ENCODE measurements at regions not wholly inside any gene's neighbourhood (a gene's known extent, or its start where the extent isn't known, plus 50 kb on each side); places are given as distances from the start of the nearest gene placed in this dataset.
"Not testable (repeated sequence)": the region's sequence is repeated elsewhere in the genome, so short reads cannot be mapped to it uniquely, and the experiment has no call there.

DNA sequence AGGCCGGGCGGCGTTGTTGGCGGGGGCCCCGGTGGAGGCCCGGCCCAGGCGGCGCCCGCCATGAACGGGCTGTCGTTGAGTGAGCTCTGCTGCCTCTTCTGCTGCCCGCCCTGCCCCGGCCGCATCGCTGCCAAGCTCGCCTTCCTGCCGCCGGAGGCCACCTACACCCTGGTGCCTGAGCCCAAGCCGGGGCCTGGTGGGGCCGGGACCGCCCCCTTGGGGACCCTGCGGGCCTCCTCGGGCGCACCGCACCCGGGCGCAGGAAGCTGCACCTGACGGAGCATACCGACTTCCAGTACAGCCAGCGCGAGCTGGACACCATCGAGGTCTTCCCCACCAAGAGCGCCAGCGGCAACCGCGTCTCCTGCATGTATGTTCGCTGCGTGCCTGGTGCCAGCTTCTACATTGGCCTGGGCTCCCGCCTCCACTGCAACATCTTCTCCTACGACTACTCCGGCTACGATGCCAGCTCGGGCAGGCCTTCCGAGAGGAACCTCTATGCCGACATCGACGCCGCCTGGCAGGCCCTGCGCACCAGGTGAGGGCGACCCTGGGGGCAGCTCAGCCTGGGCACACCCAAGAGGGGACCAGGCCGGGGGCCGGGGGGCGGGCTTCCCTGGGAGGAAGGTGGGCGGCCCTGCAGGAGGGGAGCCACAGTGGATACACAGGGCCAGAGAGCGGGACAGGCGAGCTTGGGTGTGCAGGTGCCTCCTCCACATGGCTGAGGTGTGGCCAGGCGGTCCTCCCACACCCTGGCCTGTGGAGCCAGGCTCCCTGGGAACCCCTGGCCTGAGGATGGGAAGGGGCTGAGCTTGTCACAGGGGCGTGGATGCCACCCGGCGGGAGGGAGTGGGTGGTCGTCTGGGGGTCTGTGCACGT lies 201.6 kb downstream of the USP22 start:
- DNase-seq (ENCODE audit: low read depth in 1 of 2, low spot score in 1 of 2) = not testable (repeated sequence)

DNA sequence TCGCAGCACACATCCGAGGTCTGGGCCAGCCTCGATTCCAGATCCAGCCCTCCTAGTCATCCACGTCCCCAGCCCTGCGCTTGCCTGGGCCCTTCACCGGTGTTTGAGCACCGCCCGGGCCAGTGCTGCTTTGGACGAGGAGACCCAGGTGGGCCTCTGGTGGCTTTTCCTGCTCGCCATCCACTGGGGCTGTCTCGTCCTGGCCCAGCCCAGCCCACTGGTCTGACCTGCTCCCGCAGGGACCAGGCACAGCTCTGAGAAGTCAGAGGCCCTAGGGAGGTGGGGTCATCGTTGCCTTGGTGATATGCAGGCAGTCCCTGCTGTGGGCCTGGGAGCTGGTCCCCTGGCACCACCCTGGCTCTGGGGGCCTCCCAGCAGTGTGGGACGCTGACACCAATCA lies 200.8 kb downstream of the USP22 start:
- DNase-seq (ENCODE audit: low read depth in 1 of 2, low spot score in 1 of 2) = not testable (repeated sequence)

DNA sequence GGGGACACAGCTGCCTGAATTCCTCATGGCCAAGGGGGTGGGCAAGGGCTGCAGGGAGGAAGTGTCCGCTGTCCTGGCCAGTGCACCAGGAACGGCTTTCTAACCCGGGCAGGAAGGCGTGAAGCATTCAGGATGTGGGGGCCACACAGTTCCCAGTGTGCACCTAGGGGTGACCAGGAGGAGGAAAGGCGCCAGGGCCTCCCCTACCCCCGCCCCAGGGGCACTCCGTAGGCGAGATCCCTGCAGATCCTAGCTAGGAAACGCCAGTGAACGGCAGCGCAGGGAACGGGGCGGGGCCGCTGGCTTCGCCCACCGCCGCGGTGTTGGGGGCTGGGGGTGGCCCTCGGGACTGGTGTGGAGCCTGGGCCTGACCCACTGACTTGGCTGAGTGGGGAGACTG lies 199.6 kb downstream of the USP22 start:
- DNase-seq (ENCODE audit: low read depth in 1 of 2, low spot score in 1 of 2) = not testable (repeated sequence)

DNA sequence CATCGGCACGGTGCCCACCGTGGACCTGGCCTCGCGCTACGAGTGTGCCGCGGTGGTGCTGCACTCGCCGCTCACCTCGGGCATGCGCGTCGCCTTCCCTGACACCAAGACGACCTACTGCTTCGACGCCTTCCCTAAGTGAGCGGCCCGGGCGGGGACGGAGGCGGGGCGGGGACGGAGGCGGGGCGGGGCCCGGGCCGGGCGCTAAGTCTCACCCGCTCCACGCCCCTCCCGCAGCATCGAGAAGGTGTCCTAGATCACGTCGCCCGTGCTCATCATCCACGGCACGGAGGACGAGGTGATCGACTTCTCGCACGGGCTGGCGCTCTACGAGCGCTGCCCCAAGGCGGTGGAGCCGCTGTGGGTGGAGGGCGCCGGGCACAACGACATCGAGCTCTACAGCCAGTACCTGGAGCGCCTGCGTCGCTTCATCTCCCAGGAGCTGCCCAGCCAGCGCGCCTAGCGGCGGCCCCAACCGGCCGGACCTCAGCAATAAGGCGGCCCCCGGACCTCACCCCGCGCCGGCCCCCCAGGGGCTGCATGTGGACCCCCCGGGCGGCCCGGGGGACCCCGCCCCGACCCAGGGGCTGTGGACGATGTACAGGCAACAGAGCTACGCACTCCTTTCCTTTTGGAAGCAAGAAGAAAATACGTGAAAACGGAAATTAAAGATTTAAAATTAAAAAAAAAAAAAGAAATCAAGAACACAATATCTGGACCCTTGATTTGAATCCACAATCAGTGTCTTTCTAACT lies 198.8 kb downstream of the USP22 start:
- DNase-seq (ENCODE audit: low read depth in 1 of 2, low spot score in 1 of 2) = peak in 1 of 2 donors; percentile 25

DNA sequence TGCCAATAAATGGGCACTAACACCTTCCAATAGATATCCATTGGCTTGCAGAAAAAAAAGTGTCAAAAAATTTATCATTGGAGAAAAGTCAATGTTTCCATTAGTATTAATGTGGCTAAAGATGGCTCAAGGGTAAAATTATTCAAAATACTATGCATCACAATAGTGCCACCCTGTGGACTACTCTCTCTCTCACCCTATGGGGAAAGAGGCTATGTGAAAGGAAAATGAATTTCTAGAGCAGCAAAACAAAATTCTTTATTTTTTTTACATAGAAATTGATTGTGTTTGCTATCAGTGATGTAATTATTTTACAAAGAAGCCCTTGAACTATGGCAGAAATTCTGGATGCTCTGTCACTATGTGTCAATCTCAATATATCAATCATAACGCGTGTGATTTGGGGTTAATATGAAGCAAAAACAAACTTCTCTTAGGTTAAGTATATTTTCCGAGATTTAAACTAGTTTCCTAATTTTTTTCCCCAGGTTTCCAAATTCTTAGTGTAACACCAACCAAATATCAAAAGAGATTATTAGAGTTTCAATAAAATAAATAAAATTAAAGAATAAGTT lies 193.9 kb downstream of the USP22 start:
- not testable (repeated sequence) for DNase-seq (ENCODE audit: low read depth in 1 of 2, low spot score in 1 of 2)

DNA sequence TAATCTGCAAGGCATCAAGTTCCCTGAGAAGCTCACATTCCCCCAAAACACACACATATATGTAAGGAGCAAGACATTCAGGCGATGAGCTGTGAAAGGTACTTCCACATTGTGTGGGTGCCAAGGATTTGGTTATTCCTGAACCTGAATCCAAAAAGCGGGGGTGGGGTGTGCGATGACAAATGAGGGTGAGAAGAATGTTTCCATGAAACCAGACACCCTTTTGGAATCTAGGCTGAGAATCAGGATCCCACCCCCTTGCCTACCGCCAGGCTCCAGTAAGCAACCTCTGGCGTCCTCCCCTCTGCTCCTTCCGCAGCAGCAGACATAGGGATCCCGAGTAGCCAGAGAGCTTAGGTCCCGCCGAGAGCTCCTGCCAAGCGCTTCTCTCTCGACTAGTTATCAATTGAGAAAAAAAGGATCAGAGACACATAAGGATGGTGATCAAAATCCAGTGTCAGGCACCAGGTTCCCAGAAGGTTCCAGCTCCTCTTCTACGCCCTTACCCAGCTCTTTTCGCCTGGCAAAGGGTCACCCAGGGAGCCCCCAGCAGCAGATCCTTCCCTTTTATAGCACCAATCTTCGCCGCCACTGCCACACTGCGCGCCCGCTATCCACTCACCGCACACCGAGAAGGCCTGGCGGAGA lies 191.1 kb downstream of the USP22 start:
- not testable (repeated sequence) for DNase-seq (ENCODE audit: low read depth in 1 of 2, low spot score in 1 of 2)

DNA sequence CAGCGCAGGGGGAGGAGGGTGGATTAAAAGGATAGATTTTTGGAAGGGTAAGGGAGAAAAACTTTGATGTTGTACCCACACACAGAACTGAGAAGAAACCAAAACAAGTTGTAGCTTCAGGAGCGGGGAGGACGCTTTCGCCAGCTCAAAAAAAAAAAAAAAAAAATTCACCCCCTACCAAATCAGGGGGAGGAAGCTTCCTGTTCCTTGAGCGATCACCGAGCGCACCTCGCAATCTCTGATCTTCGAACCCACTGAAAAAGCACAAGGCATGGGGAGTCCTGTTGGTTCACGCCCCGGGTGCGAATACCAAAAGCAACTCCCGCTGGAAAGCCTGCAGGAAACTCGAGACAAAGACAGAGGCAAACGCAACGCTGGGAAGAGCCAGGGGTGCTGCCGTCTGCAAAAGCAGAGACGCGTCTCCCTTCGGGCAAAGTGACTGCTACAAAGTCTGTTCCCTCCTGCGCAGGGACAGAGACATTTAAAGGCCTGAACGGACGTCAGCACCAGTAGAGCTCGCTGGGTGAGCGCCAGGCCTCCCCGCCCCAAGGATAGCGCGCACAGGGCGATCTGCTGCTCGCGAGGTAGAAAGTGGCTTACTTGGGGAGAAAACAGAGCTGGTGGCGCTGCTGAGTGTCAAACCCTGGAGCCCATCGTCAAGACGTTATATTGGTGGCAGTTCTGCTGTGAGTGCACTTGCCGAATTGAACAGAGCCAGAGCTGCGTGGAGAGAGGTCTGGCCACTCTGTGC lies 190.4 kb downstream of the USP22 start:
- DNase-seq (ENCODE audit: low read depth in 1 of 2, low spot score in 1 of 2) = no peak

DNA sequence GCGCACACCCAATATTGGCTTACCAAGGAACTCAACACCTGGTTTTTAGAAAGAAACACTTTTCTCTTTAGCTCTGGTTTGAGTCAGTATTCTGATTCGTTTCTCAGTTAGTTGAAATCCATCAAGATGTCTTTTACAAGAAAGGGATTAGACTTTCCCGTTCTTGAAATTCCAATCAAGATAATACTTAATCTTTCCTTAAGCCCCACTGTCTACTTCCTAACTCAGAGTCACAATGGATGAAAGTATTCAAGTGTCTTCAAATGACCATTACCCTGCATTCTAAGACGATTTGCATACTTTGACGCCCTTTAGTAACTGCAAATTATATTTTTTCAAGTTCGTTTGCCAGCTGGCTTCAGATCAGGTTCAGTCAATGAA lies 189.8 kb downstream of the USP22 start:
- DNase-seq (ENCODE audit: low read depth in 1 of 2, low spot score in 1 of 2) = no peak

DNA sequence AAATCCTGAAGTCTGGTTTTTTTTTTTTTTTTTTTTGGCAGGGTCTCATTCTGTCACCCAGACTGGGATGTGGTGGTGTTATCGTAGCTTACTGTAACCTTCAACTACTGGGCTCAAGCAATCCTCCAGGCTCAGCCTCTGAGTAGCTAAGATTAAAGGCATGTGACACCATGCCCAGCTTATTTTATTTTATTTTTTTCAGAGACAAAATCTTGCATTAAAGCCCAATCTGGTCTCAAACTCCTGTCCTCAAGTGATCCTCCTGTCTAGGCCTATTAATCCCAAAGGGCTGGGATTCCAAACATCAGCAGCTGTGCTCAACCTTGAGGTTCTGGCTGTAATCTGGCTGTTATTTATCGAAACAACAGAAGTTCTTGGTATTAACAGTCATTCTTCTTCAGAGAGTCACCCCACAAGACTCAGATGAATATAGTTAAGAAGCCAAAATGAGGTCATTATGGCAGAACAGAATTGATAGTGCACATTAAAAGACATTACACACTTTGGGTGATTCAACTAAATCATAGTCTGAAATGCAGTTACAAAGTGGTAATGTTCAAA lies 186.8 kb downstream of the USP22 start:
- not testable (repeated sequence) for DNase-seq (ENCODE audit: low read depth in 1 of 2, low spot score in 1 of 2)

DNA sequence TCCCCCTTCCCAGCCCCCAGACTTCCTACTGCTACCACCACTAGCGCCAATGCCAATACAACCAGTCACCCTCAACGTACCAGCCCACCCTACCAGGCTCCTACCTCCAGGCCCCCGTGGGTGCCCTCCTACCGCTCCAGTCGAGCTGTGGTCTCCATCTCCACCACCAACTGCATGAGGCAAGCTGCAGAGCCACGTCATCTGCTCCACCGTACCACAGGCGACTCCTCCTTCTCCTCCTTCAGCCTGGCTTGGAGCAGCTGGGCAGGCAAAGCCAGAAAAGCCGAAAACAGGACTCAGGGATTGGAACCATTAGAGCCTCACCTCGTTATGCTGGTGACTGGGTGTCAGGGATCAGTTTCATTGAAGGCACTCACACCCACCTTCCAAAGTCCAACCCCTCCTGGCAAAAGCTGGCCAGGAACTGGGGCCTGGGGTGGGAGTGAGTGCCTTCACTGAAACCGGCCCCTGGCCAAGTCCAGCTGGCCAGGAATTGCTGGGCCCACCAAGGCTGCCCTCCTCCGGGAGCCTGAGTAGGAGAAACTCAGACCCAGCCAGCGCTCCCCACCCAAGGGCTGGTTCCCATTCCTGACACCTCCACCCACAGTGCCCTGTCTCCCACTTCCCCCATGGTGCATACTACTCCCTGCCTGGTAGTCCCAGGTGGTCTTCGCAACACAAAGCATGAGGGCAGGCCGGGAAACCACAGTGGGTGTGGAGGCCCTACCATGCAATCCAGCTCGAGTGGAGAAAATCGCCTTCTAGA lies 176.2 kb downstream of the USP22 start:
- not testable (repeated sequence) for DNase-seq (ENCODE audit: low read depth in 1 of 2, low spot score in 1 of 2)

DNA sequence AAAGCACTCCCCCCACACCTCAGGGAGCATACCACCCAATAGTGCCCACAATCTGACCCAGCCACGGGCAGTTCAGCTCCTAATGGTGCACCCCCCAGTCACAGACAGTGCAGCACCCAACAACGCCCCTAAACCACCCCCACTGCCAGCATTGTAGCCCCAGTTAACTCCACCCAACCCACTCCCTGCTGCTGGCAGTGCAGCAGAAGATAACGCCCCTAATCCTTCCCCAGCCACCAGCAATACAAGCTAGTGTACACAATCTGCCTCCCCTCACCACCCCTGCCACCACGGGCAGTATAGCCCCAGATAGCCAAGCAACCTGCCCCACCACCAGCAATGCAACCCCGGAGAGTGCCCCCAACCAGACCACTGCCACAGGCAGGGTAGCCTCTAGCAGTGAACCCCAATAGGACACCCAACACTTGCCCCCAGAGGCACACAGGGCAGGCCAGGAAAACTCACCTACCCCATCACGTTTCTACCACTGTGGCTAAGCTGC lies 175.3 kb downstream of the USP22 start:
- DNase-seq (ENCODE audit: low read depth in 1 of 2, low spot score in 1 of 2) = not testable (repeated sequence)

DNA sequence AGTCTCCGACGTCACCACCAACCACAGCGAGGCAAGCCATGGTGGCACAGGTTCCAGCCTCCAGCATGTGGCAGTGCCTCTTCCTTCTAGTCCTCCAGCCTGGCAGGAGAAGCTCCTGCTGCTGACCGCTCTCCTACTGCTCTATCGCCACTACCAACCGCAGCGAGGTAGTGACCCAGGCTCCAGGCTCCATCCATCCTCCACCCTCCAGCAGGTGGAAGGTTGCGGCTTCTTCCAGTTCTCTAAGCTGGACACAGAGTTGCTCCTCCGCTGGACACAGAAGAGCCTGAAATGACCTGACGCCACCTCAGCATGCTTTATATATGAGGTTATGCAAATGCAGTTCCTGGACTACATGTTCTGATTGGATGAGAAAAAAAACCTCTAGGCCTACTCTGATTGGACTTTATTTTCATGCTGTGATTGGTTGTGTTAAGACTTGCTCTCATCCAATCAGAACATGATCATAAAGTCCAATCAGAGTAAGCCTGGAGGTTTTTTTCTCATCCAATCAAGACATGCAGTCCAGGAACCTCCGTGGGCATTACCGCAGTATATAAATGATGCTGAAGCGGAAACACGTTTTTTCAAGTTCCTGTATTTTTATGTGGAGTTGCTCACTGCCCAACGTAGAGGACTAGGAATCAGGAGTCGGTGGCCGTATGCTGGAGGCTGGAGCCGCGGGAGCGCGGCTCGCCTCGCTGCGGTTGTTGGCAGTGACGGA lies 174.7 kb downstream of the USP22 start:
- not testable (repeated sequence) for DNase-seq (ENCODE audit: low read depth in 1 of 2, low spot score in 1 of 2)

DNA sequence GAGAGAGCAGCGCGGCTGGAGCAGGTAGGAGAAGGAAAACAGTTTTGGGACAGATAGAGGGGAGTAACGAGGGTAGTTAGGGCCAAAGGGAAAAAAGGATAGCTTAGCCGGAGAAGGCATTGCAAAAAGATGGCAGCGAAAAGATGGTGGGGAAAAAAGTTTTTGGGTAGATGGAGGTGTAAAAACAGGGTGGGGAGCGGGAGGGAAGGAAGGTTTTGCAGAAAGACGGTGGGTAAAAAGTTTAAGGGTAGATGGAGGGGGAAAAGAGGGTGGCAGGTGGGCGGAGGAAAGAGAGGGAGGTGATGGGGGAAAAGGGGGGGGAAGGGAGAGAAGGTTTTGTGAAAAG lies 174.2 kb downstream of the USP22 start:
- not testable (repeated sequence) for DNase-seq (ENCODE audit: low read depth in 1 of 2, low spot score in 1 of 2)

DNA sequence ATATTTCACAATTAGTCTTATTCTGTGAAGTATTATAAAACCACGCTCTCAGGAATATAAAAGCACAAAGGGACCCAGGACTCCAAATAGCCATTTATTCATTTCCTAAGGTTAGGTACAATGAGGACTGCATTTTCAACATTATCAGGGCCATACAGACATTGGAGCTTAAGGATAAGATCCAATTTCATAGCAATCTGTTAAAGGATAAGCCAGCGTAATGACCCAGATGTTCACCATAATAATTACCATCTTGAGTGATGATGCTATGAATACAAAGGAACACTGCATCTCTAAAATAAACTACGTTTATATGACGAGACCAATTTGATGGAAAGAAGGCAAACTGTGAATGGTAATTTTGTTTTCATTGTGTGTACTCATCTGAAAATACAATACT lies 169.6 kb downstream of the USP22 start:
- DNase-seq (ENCODE audit: low read depth in 1 of 2, low spot score in 1 of 2) = not testable (repeated sequence)

DNA sequence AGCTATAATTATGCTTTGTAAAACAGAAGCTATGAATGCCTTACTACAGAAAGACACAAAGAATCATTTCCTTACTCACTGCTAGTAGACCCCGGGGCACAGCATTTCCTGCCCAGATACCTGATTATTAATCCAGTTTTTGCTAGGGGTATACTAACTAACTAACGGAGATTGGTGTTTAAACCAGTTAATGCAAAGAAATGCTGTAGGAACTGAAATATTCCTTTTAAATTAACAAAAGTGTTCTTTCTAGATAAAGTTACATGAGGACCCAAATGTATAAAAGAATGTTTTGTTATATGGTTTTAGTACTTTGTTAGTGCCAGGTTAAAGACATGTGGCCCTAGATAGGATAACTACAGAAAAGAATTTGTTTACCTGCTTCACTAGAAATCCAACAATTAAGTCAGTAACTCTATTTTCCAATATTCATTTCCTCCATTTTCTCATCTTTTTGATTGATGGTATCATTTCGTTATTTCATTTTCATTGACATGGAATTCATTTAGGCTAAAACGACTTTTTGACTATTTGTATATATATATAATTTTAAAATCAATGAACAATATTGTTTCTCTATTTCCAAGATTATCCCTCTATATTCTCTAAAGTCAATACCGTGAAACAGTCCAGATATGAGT lies 169.0 kb downstream of the USP22 start:
- DNase-seq (ENCODE audit: low read depth in 1 of 2, low spot score in 1 of 2) = not testable (repeated sequence)

DNA sequence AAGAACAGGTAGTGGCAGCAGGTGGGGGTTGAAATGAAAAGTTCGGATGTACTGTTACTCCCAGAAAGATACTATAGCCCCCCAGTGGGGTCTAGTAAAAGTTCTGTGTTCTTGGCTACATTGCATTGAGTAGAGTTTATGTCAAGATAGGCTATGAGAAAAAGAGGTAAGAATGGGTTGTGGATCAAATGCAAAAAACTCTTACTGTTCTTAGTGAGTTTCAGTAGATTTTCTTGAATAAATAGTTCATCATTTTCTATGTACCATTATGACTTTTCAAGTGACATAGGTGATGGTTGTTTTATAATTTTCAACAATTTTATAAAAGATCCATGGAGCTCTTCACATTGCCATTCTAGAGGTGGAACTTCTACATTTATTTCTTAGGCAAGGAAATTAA lies 165.4 kb downstream of the USP22 start:
- not testable (repeated sequence) for DNase-seq (ENCODE audit: low read depth in 1 of 2, low spot score in 1 of 2)

DNA sequence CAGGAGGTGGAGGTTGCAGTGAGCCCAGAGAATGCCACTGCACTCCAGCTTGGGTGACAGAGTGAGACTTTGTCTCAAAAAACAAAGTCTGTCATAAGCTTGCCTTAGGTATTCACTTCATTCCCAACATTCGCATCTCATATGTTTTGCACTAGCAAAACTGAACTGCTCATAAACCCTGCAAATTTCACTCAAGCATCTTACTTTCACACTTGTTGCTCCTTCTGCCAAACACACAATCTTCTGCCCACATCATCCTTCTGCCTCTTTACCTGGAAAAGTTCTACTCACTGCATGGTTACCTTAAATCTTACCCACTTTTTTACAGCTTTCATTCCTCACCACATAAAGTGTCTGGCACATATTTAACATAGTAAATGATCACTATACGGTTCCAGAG lies 152.5 kb downstream of the USP22 start:
- no peak for DNase-seq (ENCODE audit: low read depth in 1 of 2, low spot score in 1 of 2)

DNA sequence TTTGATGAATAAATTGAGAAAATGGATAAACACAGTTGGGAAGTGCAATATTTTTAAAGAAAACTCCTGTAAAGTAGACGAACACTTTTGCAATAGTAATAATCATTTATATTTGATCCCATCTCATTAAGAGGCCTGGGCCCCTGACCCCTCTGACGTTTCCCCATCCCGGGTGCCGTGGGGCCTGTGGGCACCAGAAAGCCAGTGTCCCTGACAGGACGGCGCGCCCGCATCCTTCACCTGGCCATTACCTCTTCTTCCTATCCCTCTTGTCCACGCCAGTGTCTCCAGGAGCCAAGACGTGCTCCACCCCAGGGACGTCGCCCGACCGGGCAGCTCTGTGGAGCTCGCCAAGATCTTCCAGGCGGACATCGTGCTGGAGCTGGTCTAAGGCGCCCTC lies 147.4 kb downstream of the USP22 start:
- DNase-seq (ENCODE audit: low read depth in 1 of 2, low spot score in 1 of 2) = not testable (repeated sequence)
